HepG2 (cell line): ENCODE measurements at regions not wholly inside any gene's neighbourhood (a gene's known extent, or its start where the extent isn't known, plus 50 kb on each side); places are given as distances from the start of the nearest gene placed in this dataset.

ENCODE experiments used
- ARID4A ChIP-seq: sonication (generic); formaldehyde crosslinking; IDR thresholded peaks from 2 replicates; pipeline ENCODE4 v1.5.0; 2020; ENCODE audit warnings: mild to moderate bottlenecking, missing genetic modification reagents, borderline replicate concordance
- KDM2A ChIP-seq: sonication (generic); formaldehyde crosslinking; IDR thresholded peaks from 2 replicates; pipeline ENCODE4 v1.4.0; 2020; ENCODE audit warnings: low read depth, missing genetic modification reagents, borderline replicate concordance
- RELA ChIP-seq: sonication (generic); formaldehyde crosslinking; IDR thresholded peaks from 2 replicates; pipeline ENCODE4 v1.4.0; 2020; ENCODE audit warnings: missing genetic modification reagents
- RFX1 ChIP-seq: fragments of 450-650 bp; IDR thresholded peaks from 2 replicates; pipeline ENCODE4 v1.6.1; 2017
- RORA ChIP-seq: sonication (generic); formaldehyde crosslinking; IDR thresholded peaks from 2 replicates; pipeline ENCODE4 v1.5.0; 2020; ENCODE audit warnings: mild to moderate bottlenecking, missing genetic modification reagents, moderate library complexity
- ZEB1 ChIP-seq: IDR thresholded peaks from 2 replicates; pipeline ENCODE4 v1.6.1; 2012; ENCODE audit warnings: mild to moderate bottlenecking, low read depth, inconsistent platforms; ENCODE audit not compliant: insufficient replicate concordance
- ZHX1 ChIP-seq: sonication (generic); formaldehyde crosslinking; IDR thresholded peaks from 2 replicates; pipeline ENCODE4 v1.8.1; 2022; ENCODE audit warnings: low read depth, mild to moderate bottlenecking, missing genetic modification reagents
- ZNF101 ChIP-seq: sonication (generic); formaldehyde crosslinking; IDR thresholded peaks from 2 replicates; pipeline ENCODE4 v1.4.0; 2020; ENCODE audit warnings: mild to moderate bottlenecking, low read depth, missing genetic modification reagents, borderline replicate concordance
- ZNF234 ChIP-seq: sonication (generic); formaldehyde crosslinking; conservative IDR thresholded peaks from 2 replicates; pipeline ENCODE4 v1.5.1; 2020; ENCODE audit warnings: mild to moderate bottlenecking, missing genetic modification reagents
- ZNF235 ChIP-seq: sonication (generic); formaldehyde crosslinking; IDR thresholded peaks from 2 replicates; pipeline ENCODE4 v1.8.1; 2023; ENCODE audit warnings: mild to moderate bottlenecking, missing genetic modification reagents, borderline replicate concordance
- ZNF274 ChIP-seq: sonication (generic); formaldehyde crosslinking; IDR thresholded peaks from 2 replicates; pipeline ENCODE4 v1.5.1; 2020; ENCODE audit warnings: mild to moderate bottlenecking, missing genetic modification reagents
- ZNF362 ChIP-seq: sonication (generic); formaldehyde crosslinking; IDR thresholded peaks from 2 replicates; pipeline ENCODE4 v1.4.0; 2020; ENCODE audit warnings: missing genetic modification reagents, mild to moderate bottlenecking, borderline replicate concordance
- ZNF577 ChIP-seq: sonication (generic); formaldehyde crosslinking; IDR thresholded peaks from 2 replicates; pipeline ENCODE4 v1.4.0; 2020; ENCODE audit warnings: mild to moderate bottlenecking, low read depth, missing genetic modification reagents, borderline replicate concordance
- ZNF746 ChIP-seq: sonication (generic); formaldehyde crosslinking; IDR thresholded peaks from 2 replicates; pipeline ENCODE4 v1.8.0; 2022; ENCODE audit warnings: mild to moderate bottlenecking, missing genetic modification reagents
- ZNF841 ChIP-seq: sonication (generic); formaldehyde crosslinking; IDR thresholded peaks from 2 replicates; pipeline ENCODE4 v1.8.1; 2023; ENCODE audit warnings: missing genetic modification reagents, borderline replicate concordance
- ZNF883 ChIP-seq: sonication (generic); formaldehyde crosslinking; IDR thresholded peaks from 2 replicates; pipeline ENCODE4 v1.5.1; 2020; ENCODE audit warnings: mild to moderate bottlenecking, missing genetic modification reagents; ENCODE audit errors: not compliant biosample characterization
- ZSCAN20 ChIP-seq: sonication (generic); formaldehyde crosslinking; IDR thresholded peaks from 2 replicates; pipeline ENCODE4 v1.4.0; 2020; ENCODE audit warnings: missing genetic modification reagents, mild to moderate bottlenecking, borderline replicate concordance
- ZXDC ChIP-seq: sonication (generic); formaldehyde crosslinking; IDR thresholded peaks from 2 replicates; pipeline ENCODE4 v1.5.0; 2020; ENCODE audit warnings: mild to moderate bottlenecking, missing genetic modification reagents

GRCh38 chr21:39033878-39034589 is 149.2 kb downstream of the PSMG1 start (continued):
- peak; percentile 97 for TF ChIP-seq ZNF746
- TF ChIP-seq RELA (CRISPR knock-in tag) = 0 out of 2 replicates have a peak, but pooled peaks have one; percentile 34
- TF ChIP-seq ZNF234 (CRISPR knock-in tag) = no peak; the same call in 1 of the 2 replicates
- peak; percentile 85; the same call in 1 of the 2 replicates for TF ChIP-seq ZNF362
- TF ChIP-seq RFX1 = no peak
- peak; percentile 33; the same call in 1 of the 2 replicates for TF ChIP-seq RORA (CRISPR knock-in tag)
- no peak for TF ChIP-seq ZSCAN20 (CRISPR knock-in tag)
- peak; percentile 78 for TF ChIP-seq KDM2A (CRISPR knock-in tag)
- no peak for TF ChIP-seq ZNF577 (CRISPR knock-in tag)
- no peak for TF ChIP-seq ZNF235 (CRISPR knock-in tag)
- no peak for TF ChIP-seq ZXDC (CRISPR knock-in tag)
- TF ChIP-seq ZNF883 (CRISPR knock-in tag) = peak; percentile 65
- peak; percentile 66 for TF ChIP-seq ZNF274
- 0 out of 2 replicates have a peak, but pooled peaks have one; percentile 53 for TF ChIP-seq ZHX1 (CRISPR knock-in tag)
- TF ChIP-seq ZNF101 = no peak
- TF ChIP-seq ARID4A (CRISPR knock-in tag) = peak; percentile 77; the same call in 1 of the 2 replicates
- TF ChIP-seq ZEB1 = no peak
- TF ChIP-seq ZNF841 (CRISPR knock-in tag) = no peak
